GM18511 (cell line): ENCODE measurements at regions not wholly inside any gene's neighbourhood (a gene's known extent, or its start where the extent isn't known, plus 50 kb on each side); places are given as distances from the start of the nearest gene placed in this dataset.

ENCODE experiments used
- ATAC-seq: cut with Tn5 transposase; IDR thresholded peaks from one replicate; pipeline ENCODE4 v1.9.1; 2021; ENCODE audit warnings: mild to moderate bottlenecking, moderate library complexity; ENCODE audit not compliant: unreplicated experiment

- ATAC-seq, result no peak
These were observed 1022.0 kb downstream of the TBC1D22A start for GRCh38 chr22:47784367-47784983.

GRCh38 chr22:47783433-47784366 lies 1021.2 kb downstream of the TBC1D22A start:
- ATAC-seq, result no peak

GRCh38 chr22:47782328-47783075 lies 1020.1 kb downstream of the TBC1D22A start:
- ATAC-seq, result no peak

DNA sequence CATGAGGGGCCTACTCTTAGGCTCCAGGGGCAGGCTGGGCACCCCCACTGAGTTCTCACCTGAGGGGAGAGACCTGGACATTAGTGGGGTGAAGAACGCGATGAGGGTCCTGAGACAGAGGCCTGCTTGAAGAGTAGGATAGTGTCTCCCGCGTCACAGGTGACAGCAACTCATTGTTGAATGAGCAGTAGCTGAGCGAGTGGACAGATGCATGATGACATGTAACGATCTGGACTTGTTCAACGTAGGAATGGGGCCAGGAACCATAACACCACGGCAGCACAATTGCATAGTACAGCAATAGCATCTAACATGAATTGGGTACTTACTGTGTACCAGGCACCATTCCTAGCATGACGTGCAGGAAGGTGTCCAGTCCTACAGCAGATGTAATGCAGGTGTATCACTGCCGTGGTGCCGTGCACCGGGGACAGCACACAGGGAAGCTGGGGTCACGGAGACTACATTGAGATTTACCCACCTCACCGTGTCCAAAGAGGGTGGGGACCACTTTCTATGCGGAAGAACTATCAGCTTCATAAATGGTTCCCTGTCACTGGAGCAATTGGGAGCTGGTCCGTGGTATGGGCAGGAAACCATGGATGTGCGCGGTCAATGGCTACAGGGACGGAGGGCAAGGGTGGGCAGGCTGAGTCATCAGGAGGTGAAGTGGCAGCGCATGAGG lies 1019.1 kb downstream of the TBC1D22A start:
- no peak for ATAC-seq

GRCh38 chr22:47781024-47781423 lies 1018.6 kb downstream of the TBC1D22A start:
- ATAC-seq, result no peak

DNA sequence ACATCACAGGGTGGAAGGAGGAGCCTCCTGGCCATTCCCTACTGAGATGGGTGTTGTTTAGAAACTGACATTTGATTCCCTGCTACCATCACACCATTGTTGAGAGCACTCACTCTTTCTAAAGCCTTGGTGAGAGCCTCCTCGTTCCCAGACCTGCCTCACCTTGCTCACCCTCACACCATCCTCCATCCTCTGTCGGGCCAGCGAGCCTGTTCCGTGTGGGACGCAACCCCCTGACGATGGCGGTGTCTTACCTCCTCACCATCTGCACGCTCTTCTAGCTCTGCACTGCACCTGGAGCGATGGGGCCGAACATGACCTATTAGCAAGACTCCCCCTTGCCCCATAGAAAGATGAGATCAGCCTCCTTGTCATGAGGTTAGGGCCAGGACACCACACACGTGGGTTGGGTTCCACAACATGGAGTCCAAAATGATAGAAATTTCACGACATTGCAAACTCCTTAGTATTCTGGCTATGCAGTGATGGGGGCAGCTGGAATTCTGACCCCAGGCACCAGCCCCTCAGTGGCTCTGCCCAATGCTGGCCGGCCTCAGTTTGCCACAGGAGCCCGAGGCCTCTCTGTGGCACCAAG lies 1017.9 kb downstream of the TBC1D22A start:
- ATAC-seq, result no peak

DNA sequence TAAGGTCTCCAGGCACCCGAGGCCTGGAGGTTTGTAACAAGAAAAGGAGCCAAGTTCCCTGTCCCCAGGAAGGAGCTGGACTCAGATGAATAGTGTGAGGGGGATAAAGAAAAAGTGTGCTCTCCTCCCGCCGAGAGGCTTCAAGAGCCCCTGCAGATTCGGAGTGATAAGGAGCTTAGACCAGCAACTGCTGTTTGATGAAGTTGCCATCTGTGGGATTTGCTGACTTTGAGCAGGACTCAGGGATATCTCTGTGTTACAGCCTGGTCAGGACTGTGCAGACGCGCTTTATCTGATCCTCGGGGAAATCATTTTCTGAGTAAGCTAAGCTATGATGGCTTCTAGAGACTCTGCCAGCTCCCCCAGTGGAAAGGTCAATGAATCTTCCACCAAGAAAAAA lies 1017.0 kb downstream of the TBC1D22A start:
- ATAC-seq, result no peak

- ATAC-seq, result no peak
These were observed 1015.8 kb downstream of the TBC1D22A start for GRCh38 chr22:47778160-47778658.

DNA sequence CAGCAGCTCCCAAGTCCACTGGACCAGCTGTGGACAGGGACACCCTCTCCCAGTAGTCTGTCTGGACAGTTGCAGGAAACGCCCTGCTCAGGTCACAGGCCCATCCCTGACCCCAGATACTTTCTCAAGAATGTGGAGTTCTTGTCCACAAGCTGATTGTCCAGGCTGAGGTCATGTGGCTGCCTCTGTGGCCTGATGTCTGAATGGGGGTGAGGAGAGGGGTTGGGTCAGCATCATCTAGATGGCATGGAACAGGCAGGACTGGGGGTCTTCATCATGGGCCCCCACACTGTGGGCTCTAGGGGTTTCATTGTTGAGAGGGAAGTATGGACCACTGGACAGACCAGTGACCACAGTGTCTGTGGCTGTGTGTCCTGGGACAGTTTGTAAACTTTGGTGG lies 1015.0 kb downstream of the TBC1D22A start:
- ATAC-seq, result no peak

DNA sequence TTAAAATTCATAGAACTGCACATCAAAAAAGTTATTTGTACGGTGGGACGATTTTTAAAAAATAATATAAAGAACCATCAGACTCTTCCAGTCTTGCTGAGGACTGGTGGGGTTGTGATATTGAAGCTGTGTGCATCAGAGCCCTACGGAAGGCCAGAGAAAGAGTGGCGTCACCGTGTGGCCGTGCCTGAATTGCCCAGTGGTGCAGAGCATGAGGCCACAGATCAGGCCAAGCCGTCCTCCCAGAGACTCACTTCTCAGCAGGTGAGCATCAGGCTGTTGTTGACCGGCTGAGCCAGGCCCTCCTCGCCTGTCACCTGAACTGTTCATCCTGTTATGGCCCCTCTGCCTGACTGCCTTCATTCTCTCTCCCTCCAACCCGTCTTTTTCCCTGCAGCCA lies 1013.9 kb downstream of the TBC1D22A start:
- no peak for ATAC-seq

GRCh38 chr22:47775686-47776085 lies 1013.2 kb downstream of the TBC1D22A start:
- no peak for ATAC-seq

DNA sequence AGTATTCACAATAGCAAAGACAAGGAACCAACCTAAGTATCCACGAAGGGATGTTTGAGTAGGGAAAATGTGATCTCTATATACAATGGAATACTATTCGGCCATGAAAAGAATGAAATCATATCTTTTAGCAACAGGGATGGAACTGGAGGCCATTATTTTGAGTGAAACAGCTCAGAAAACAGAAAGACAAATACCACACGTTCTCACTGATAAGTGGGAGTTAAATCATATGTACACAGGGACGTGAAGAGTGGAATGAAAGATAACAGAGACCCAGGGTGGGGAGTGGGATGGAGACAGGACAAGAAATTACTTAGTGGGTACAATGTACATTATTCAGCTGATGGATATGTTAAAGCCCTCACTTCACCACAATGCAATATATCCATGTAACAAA lies 1012.7 kb downstream of the TBC1D22A start:
- ATAC-seq, result no peak

DNA sequence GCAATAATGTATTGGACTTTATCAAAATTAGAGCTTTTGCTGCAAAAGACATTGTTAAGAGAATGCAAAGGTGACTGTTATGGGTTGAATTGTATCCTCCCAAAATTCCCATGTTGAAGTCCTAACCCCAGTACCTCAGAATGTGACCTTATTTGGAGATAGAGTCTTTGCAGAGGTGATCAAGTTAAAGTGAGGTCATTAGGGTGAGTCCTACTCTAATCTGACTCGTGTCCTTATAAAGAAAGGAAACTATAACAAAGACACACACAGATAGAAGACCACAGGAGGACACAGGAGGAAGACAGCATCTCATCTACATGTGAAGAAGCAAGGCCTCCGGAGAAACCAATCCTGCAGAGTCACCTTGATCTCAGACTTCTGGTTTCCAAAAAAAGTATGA lies 1011.2 kb downstream of the TBC1D22A start:
- ATAC-seq, result no peak

- no peak for ATAC-seq
These were observed 1010.4 kb downstream of the TBC1D22A start for GRCh38 chr22:47772864-47773263.

- ATAC-seq, result no peak
These were observed 1007.2 kb downstream of the TBC1D22A start for GRCh38 chr22:47769652-47770051.

- ATAC-seq, result no peak
These were observed 1005.6 kb downstream of the TBC1D22A start for GRCh38 chr22:47768027-47768426.

GRCh38 chr22:47767403-47767802 lies 1005.0 kb downstream of the TBC1D22A start:
- no peak for ATAC-seq

GRCh38 chr22:47765757-47766156 lies 1003.3 kb downstream of the TBC1D22A start:
- no peak for ATAC-seq

DNA sequence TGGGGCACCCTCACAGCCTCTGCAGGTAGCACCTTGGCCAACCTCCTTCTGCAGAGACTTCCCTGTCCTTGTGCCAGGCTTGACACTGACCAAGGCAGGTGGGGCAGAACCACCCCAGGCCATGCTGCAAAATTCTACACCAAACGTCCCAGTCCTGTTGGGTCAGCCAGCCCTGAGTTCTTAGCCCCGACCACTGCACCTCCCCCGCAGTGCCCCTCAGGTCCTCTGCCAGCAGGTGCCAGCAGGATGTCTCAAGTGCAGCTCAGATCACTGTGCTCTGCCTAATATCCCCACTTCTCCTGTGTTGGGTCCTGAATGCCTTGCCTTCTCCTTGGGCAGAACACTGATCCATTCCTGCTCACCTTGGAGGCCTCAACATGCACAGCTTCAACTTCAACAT lies 999.7 kb downstream of the TBC1D22A start:
- ATAC-seq, result no peak

GRCh38 chr22:47759909-47760308 lies 997.5 kb downstream of the TBC1D22A start:
- ATAC-seq, result no peak
